A549 (cell line): ENCODE measurements at regions not wholly inside any gene's neighbourhood (a gene's known extent, or its start where the extent isn't known, plus 50 kb on each side); places are given as distances from the start of the nearest gene placed in this dataset.

Experiments
- BHLHE40 ChIP-seq: IDR thresholded peaks from 2 replicates; pipeline ENCODE4 v1.6.1; 2012; ENCODE audit warnings: low read depth, low read length, inconsistent platforms
- CHD2 ChIP-seq: fragments of 150-350 bp; IDR thresholded peaks from 2 replicates; pipeline ENCODE4 v1.6.1; 2014; ENCODE audit warnings: low read length; ENCODE audit not compliant: partially characterized antibody
- CTCF ChIP-seq: fragments of >200 bp; sonication (Bioruptor Twin); formaldehyde crosslinking; IDR thresholded peaks from 3 replicates; pipeline ENCODE4 v1.5.1; 2016
- EHMT2 ChIP-seq: fragments of 200-600 bp; sonication (generic); IDR thresholded peaks from 2 replicates; pipeline ENCODE4 v1.6.1; 2016; ENCODE audit warnings: antibody characterized with exemption, low read depth, mild to moderate bottlenecking, moderate library complexity
- EP300 ChIP-seq, 2 experiments: fragments of >200 bp; sonication (Bioruptor Twin); formaldehyde crosslinking; IDR thresholded peaks; 2 replicates in 1 of 2; 3 replicates in 1 of 2; pipeline ENCODE4 v1.6.1; 2016 to 2017
- JUN ChIP-seq, 2 experiments: fragments of >200 bp; sonication (Bioruptor Twin); formaldehyde crosslinking; IDR thresholded peaks; 2 replicates in 1 of 2; 3 replicates in 1 of 2; pipeline ENCODE4 v1.6.1; 2016 to 2017
- JUNB ChIP-seq: fragments of >200 bp; sonication (Bioruptor Twin); formaldehyde crosslinking; IDR thresholded peaks from 2 replicates; pipeline ENCODE4 v1.6.1; 2016
- MAZ ChIP-seq: fragments of 150-350 bp; IDR thresholded peaks from 2 replicates; pipeline ENCODE4 v1.6.1; 2014; ENCODE audit warnings: antibody characterized with exemption, low read depth, low read length, borderline replicate concordance
- NPAS2 ChIP-seq: fragments of 250-450 bp; sonication (Bioruptor Pico); IDR thresholded peaks from 2 replicates; pipeline ENCODE4 v1.8.0; 2022; ENCODE audit warnings: mild to moderate bottlenecking, moderate library complexity, borderline replicate concordance
- REST ChIP-seq: fragments of 200-600 bp; sonication (generic); IDR thresholded peaks from 2 replicates; pipeline ENCODE4 v1.6.1; 2016; ENCODE audit warnings: antibody characterized with exemption, mild to moderate bottlenecking, moderate library complexity

- no peak for TF ChIP-seq JUN (IDR thresholded peaks at IDR 0.05)
- no peak for TF ChIP-seq CTCF
- TF ChIP-seq NPAS2, result no peak
- TF ChIP-seq BHLHE40, result no peak
- no peak for TF ChIP-seq EP300 (IDR thresholded peaks at IDR 0.05)
- no peak for TF ChIP-seq JUNB
- TF ChIP-seq EHMT2, result no peak
- no peak for TF ChIP-seq MAZ
- TF ChIP-seq REST, result no peak
- TF ChIP-seq CHD2, result no peak
Measured at GRCh38 chr2:220847006-220847405, 725.1 kb downstream of the EPHA4 start.
